Endodermal cell (in vitro differentiated cells): ENCODE measurements at regions not wholly inside any gene's neighbourhood (a gene's known extent, or its start where the extent isn't known, plus 50 kb on each side); places are given as distances from the start of the nearest gene placed in this dataset.

Source experiments
- DNase-seq: peaks from one replicate; pipeline ENCODE4 v3.0.0-alpha.2; 2017
- H3K27ac ChIP-seq: 2 replicates; pipeline ENCODE4 v1.5.1; 2013; ENCODE audit warnings: mild to moderate bottlenecking, low read depth, low read length, moderate library complexity
- H3K27me3 ChIP-seq: 2 replicates; pipeline ENCODE4 v1.6.1; 2013; ENCODE audit warnings: mild to moderate bottlenecking, low read length, moderate library complexity; ENCODE audit not compliant: insufficient read depth, control insufficient read depth, poor library complexity, severe bottlenecking
- H3K36me3 ChIP-seq: 2 replicates; pipeline ENCODE4 v1.7.0; 2013; ENCODE audit warnings: mild to moderate bottlenecking, low read length, moderate library complexity; ENCODE audit not compliant: control insufficient read depth, insufficient read depth
- H3K4me1 ChIP-seq: one replicate; pipeline ENCODE4 v1.7.0; 2013; ENCODE audit warnings: low read length; ENCODE audit not compliant: control insufficient read depth, insufficient read depth
- H3K4me3 ChIP-seq: 2 replicates; pipeline ENCODE4 v1.5.1; 2013; ENCODE audit warnings: mild to moderate bottlenecking, low read length, moderate library complexity
- H3K9ac ChIP-seq: 2 replicates; pipeline ENCODE4 v1.6.1; 2013; ENCODE audit warnings: mild to moderate bottlenecking, low read length, moderate library complexity; ENCODE audit not compliant: poor library complexity, severe bottlenecking; ENCODE audit errors: extremely low read depth
- H3K9me3 ChIP-seq: 2 replicates; pipeline ENCODE4 v1.6.1; 2013; ENCODE audit warnings: mild to moderate bottlenecking, low read length, moderate library complexity; ENCODE audit not compliant: control insufficient read depth
- H3K27ac Mint-ChIP-seq: 2 replicates; pipeline ENCODE4 v1.8.0; 2020; ENCODE audit warnings: mixed read lengths
- H3K27me3 Mint-ChIP-seq: 2 replicates; pipeline ENCODE4 v1.8.0; 2021; ENCODE audit warnings: mild to moderate bottlenecking, mixed read lengths; ENCODE audit not compliant: insufficient read depth
- H3K36me3 Mint-ChIP-seq: 2 replicates; pipeline ENCODE4 v1.8.0; 2020; ENCODE audit warnings: low read depth, mixed read lengths
- H3K4me1 Mint-ChIP-seq: 2 replicates; pipeline ENCODE4 v1.8.0; 2020; ENCODE audit warnings: mixed read lengths
- H3K4me3 Mint-ChIP-seq: 2 replicates; pipeline ENCODE4 v1.8.0; 2020; ENCODE audit warnings: mild to moderate bottlenecking, moderate library complexity, mixed read lengths
- H3K9me3 Mint-ChIP-seq: 2 replicates; pipeline ENCODE4 v1.8.0; 2020; ENCODE audit warnings: mild to moderate bottlenecking, mixed read lengths
- CTCF ChIP-seq: fragments of 200-600 bp; sonication (generic); conservative IDR thresholded peaks from 2 replicates; pipeline ENCODE4 v1.5.0; 2021; ENCODE audit warnings: antibody characterized with exemption, mild to moderate bottlenecking
- WGBS, 2 experiments: methylation state at CpG; one replicate each; pipeline versions ENCODE4 v1.1.5 to v1.1.7; 2013; ENCODE audit warnings: missing lambda C conversion rate in 2 of 2, mixed read lengths in 1 of 2; ENCODE audit not compliant: insufficient coverage in 1 of 2, insufficient read length in 1 of 2; 5-methylcytosine and 5-hydroxymethylcytosine counted together

DNA sequence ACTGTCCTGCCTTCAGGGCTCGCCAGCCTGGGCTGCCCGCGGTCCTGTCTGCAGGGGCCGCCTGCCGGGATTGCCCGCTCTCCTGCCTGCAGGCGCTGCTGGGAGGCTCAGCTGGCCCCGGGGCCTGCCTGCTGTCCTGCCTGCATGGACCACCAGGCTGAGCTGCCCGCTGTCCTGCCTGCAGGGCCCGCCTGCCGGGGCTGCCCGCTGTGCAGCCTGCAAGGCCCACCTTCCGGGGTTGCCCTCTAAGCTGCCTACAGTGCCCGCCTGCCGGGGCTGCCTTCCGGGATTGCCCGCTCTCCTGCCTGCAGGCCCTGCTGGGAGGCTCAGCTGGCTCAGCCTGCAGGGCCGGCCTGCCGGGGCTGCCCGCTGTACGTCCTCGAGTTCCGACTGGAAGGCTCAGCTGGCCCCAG lies 164.4 kb downstream of the GLRX3 start:
- peaks cover 83% of the 10 kb centered on the region for H3K9me3 Mint-ChIP-seq
- no peak overlapping the region for H3K9ac ChIP-seq
- H3K4me1 Mint-ChIP-seq = no peaks in the 10 kb centered on the region
- 93 to 100% methylated on average over 3 to 23 of the region's 23 CpGs for WGBS, 2 experiments
- peaks cover 51% of the 10 kb centered on the region for H3K9me3 ChIP-seq
- H3K27me3 Mint-ChIP-seq = peaks cover 2% of the 10 kb centered on the region
- no peak overlapping the region for H3K27ac Mint-ChIP-seq
- H3K4me3 ChIP-seq = no peak overlapping the region
- no peaks in the 10 kb centered on the region for H3K27me3 ChIP-seq
- H3K27ac ChIP-seq = no peak overlapping the region
- no peaks in the 10 kb centered on the region for H3K36me3 Mint-ChIP-seq
- no peak overlapping the region for H3K4me3 Mint-ChIP-seq
- TF ChIP-seq CTCF = no peak
- no peaks in the 10 kb centered on the region for H3K36me3 ChIP-seq
- no peaks in the 10 kb centered on the region for H3K4me1 ChIP-seq
- DNase-seq = no peak

- Histone ChIP-seq H3K36me3 (no peaks in the 10 kb centered on the region), H3K27me3 (no peaks in the 10 kb centered on the region), H3K9me3 (peaks cover 45% of the 10 kb centered on the region), H3K4me1 (no peaks in the 10 kb centered on the region), H3K27ac (no peak overlapping the region), H3K9ac (no peak overlapping the region), H3K4me3 (no peak overlapping the region)
- Mint-ChIP-seq H3K9me3 (peaks cover 83% of the 10 kb centered on the region), H3K4me3 (no peak overlapping the region), H3K4me1 (no peaks in the 10 kb centered on the region), H3K27ac (no peak overlapping the region), H3K27me3 (peaks cover 2% of the 10 kb centered on the region), H3K36me3 (no peaks in the 10 kb centered on the region)
- 92 to 95% methylated on average over 24 to 54 of the region's 54 CpGs for WGBS, 2 experiments
- no peak for DNase-seq
- no peak for TF ChIP-seq CTCF
Observed at GRCh38 chr10:130301021-130301892, 165.1 kb downstream of the GLRX3 start.

DNA sequence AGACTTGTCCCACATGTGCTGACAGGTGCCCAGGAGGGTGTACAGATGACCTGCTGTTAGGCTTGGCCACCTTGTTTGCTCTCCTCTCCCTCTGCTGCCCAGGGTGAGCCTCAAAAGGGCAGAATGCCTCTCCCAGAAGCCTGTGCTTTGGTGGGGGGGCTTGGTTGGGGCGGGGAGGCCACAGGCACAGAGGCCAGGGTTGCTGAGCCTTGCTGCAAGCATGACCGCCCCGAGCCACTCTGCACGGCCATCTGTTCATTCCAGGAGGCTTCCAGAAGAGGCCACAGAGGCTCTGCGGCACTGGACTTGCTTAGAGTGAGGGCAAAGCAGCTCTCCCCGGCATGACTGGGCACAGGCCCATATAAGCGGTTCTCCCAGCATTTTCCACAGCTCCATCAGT lies 190.8 kb downstream of the GLRX3 start:
- Histone ChIP-seq H3K4me1 (no peaks in the 10 kb centered on the region), H3K27ac (no peak overlapping the region), H3K36me3 (no peaks in the 10 kb centered on the region), H3K9me3 (peaks cover 3% of the 10 kb centered on the region), H3K9ac (no peak overlapping the region), H3K4me3 (no peak overlapping the region), H3K27me3 (no peaks in the 10 kb centered on the region)
- TF ChIP-seq CTCF = no peak
- no peak overlapping the region for H3K27ac Mint-ChIP-seq
- 82 to 89% methylated on average over 6 to 7 of the region's 7 CpGs for WGBS, 2 experiments
- H3K27me3 Mint-ChIP-seq = peaks cover 2% of the 10 kb centered on the region
- H3K36me3 Mint-ChIP-seq = no peaks in the 10 kb centered on the region
- H3K4me3 Mint-ChIP-seq = no peak overlapping the region
- peaks cover 52% of the 10 kb centered on the region for H3K9me3 Mint-ChIP-seq
- no peaks in the 10 kb centered on the region for H3K4me1 Mint-ChIP-seq
- no peak for DNase-seq
